Panc1 (cell line): ENCODE measurements at regions not wholly inside any gene's neighbourhood (a gene's known extent, or its start where the extent isn't known, plus 50 kb on each side); places are given as distances from the start of the nearest gene placed in this dataset.

Experiments used
- POLR2AphosphoS5 ChIP-seq: IDR thresholded peaks from 2 replicates; pipeline ENCODE4 v1.6.1; 2012; ENCODE audit warnings: mild to moderate bottlenecking, low read depth, low read length, moderate library complexity
- SIN3A ChIP-seq: IDR thresholded peaks from 2 replicates; pipeline ENCODE4 v1.6.1; 2012; ENCODE audit warnings: low read depth, mild to moderate bottlenecking, low read length, moderate library complexity, borderline replicate concordance; ENCODE audit not compliant: insufficient read depth
- TCF7L2 ChIP-seq: IDR thresholded peaks from 2 replicates; pipeline ENCODE4 v1.6.1; 2011; ENCODE audit warnings: mild to moderate bottlenecking, low read depth, low read length, inconsistent platforms
- TF ChIP-seq, protein P1 (sequence below): fragments of 450-650 bp; IDR thresholded peaks from 2 replicates; pipeline ENCODE4 v1.5.1; 2017; ENCODE audit warnings: mild to moderate bottlenecking
- TF ChIP-seq, protein P2 (sequence below), 2 experiments: IDR thresholded peaks; 2 replicates each; pipeline ENCODE4 v1.6.1; 2011 to 2012; ENCODE audit warnings: low read depth in 2 of 2, control low read depth in 1 of 2, low read length in 1 of 2, mild to moderate bottlenecking in 1 of 2, moderate library complexity in 1 of 2; ENCODE audit not compliant: insufficient read depth in 1 of 2

DNA sequence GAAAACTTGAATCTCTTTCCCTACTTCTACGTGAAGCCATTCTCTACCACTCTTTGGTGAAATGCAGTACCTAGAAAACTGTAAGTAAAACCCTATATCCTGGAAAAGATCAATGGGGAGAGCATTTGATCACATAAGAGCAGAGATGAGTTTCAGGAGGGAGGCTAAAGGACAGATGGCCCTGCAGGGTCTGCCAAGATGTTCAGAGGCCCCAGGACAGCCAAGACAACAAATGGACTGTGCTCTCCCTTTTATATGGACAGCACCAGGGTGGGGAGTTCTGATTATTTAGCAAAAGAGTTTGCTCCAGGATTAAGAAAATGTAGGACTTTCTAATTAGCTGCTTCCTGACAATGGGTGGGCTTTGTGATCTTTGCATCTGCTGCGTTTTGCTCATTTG is 101.7 kb downstream of the DCK start:
- no peak for TF ChIP-seq POLR2AphosphoS5
- TF ChIP-seq SIN3A: no peak
- TF ChIP-seq, protein P1, sequence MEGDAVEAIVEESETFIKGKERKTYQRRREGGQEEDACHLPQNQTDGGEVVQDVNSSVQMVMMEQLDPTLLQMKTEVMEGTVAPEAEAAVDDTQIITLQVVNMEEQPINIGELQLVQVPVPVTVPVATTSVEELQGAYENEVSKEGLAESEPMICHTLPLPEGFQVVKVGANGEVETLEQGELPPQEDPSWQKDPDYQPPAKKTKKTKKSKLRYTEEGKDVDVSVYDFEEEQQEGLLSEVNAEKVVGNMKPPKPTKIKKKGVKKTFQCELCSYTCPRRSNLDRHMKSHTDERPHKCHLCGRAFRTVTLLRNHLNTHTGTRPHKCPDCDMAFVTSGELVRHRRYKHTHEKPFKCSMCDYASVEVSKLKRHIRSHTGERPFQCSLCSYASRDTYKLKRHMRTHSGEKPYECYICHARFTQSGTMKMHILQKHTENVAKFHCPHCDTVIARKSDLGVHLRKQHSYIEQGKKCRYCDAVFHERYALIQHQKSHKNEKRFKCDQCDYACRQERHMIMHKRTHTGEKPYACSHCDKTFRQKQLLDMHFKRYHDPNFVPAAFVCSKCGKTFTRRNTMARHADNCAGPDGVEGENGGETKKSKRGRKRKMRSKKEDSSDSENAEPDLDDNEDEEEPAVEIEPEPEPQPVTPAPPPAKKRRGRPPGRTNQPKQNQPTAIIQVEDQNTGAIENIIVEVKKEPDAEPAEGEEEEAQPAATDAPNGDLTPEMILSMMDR: no peak
- TF ChIP-seq, protein P2, sequence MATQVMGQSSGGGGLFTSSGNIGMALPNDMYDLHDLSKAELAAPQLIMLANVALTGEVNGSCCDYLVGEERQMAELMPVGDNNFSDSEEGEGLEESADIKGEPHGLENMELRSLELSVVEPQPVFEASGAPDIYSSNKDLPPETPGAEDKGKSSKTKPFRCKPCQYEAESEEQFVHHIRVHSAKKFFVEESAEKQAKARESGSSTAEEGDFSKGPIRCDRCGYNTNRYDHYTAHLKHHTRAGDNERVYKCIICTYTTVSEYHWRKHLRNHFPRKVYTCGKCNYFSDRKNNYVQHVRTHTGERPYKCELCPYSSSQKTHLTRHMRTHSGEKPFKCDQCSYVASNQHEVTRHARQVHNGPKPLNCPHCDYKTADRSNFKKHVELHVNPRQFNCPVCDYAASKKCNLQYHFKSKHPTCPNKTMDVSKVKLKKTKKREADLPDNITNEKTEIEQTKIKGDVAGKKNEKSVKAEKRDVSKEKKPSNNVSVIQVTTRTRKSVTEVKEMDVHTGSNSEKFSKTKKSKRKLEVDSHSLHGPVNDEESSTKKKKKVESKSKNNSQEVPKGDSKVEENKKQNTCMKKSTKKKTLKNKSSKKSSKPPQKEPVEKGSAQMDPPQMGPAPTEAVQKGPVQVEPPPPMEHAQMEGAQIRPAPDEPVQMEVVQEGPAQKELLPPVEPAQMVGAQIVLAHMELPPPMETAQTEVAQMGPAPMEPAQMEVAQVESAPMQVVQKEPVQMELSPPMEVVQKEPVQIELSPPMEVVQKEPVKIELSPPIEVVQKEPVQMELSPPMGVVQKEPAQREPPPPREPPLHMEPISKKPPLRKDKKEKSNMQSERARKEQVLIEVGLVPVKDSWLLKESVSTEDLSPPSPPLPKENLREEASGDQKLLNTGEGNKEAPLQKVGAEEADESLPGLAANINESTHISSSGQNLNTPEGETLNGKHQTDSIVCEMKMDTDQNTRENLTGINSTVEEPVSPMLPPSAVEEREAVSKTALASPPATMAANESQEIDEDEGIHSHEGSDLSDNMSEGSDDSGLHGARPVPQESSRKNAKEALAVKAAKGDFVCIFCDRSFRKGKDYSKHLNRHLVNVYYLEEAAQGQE (IDR thresholded peaks at IDR 0.05; ENCODE audit: insufficient read depth in 1 of 2, low read depth in 2 of 2, low read length in 1 of 2): no peak
- TF ChIP-seq TCF7L2: no peak
